Liver (tissue), 8 donors: ENCODE measurements at regions not wholly inside any gene's neighbourhood (a gene's known extent, or its start where the extent isn't known, plus 50 kb on each side); places are given as distances from the start of the nearest gene placed in this dataset.

Source experiments
- DNase-seq: peaks from one replicate; pipeline ENCODE4 v3.0.0-alpha.2; 2017; ENCODE audit warnings: low spot score
- H3K27ac ChIP-seq, 2 donors: one replicate each; pipeline ENCODE4 v1.7.0; 2013; ENCODE audit warnings: inconsistent platforms in 2 of 2, low read length in 2 of 2, control low read depth in 1 of 2, low read depth in 1 of 2, mild to moderate bottlenecking in 1 of 2
- H3K27me3 ChIP-seq, 4 donors: one replicate each; pipeline versions ENCODE4 v1.6.1 to v1.7.0; 2013; ENCODE audit warnings: low read length in 3 of 4, inconsistent platforms in 1 of 4, mild to moderate bottlenecking in 1 of 4, moderate library complexity in 1 of 4; ENCODE audit not compliant: control insufficient read depth in 4 of 4, insufficient read depth in 4 of 4
- H3K36me3 ChIP-seq, 4 donors: one replicate each; pipeline versions ENCODE4 v1.6.1 to v1.7.0; 2013; ENCODE audit warnings: low read length in 3 of 4, mild to moderate bottlenecking in 3 of 4, low read depth in 1 of 4, moderate library complexity in 1 of 4; ENCODE audit not compliant: control insufficient read depth in 4 of 4, insufficient read depth in 3 of 4
- H3K4me1 ChIP-seq, 4 donors: one replicate each; pipeline versions ENCODE4 v1.6.1 to v1.7.0; 2013; ENCODE audit warnings: low read length in 3 of 4, mild to moderate bottlenecking in 3 of 4, moderate library complexity in 1 of 4; ENCODE audit not compliant: control insufficient read depth in 4 of 4, insufficient read depth in 4 of 4
- H3K4me3 ChIP-seq, 3 donors: one replicate each; pipeline versions ENCODE4 v1.6.1 to v1.7.0; 2013; ENCODE audit warnings: low read length in 3 of 3, control low read depth in 1 of 3, low read depth in 1 of 3, mild to moderate bottlenecking in 1 of 3
- H3K9ac ChIP-seq, 2 donors: one replicate each; pipeline ENCODE4 v1.7.0; 2013; ENCODE audit warnings: low read length in 2 of 2, mild to moderate bottlenecking in 2 of 2, moderate library complexity in 2 of 2, control low read depth in 1 of 2, low read depth in 1 of 2
- H3K9me3 ChIP-seq, 4 donors: one replicate each; pipeline versions ENCODE4 v1.6.1 to v1.7.0; 2013; ENCODE audit warnings: low read length in 3 of 4; ENCODE audit not compliant: control insufficient read depth in 4 of 4
- EGR1 ChIP-seq, 2 donors: IDR thresholded peaks; 2 replicates each; pipeline ENCODE4 v1.6.1; 2016 to 2018; ENCODE audit warnings: antibody characterized with exemption in 2 of 2, low read depth in 2 of 2
- FOXA1 ChIP-seq: IDR thresholded peaks from 2 replicates; pipeline ENCODE4 v1.6.1; 2016; ENCODE audit warnings: antibody characterized with exemption
- FOXA2 ChIP-seq: IDR thresholded peaks from 2 replicates; pipeline ENCODE4 v1.6.1; 2016; ENCODE audit warnings: antibody characterized with exemption
- GABPA ChIP-seq, 2 donors: IDR thresholded peaks in 1 of 2; conservative IDR thresholded peaks in 1 of 2; 2 replicates each; pipeline ENCODE4 v1.6.1; 2016; ENCODE audit warnings: antibody characterized with exemption in 2 of 2, mild to moderate bottlenecking in 1 of 2, moderate library complexity in 1 of 2
- HNF4A ChIP-seq, 2 donors: conservative IDR thresholded peaks; 2 replicates each; pipeline ENCODE4 v1.6.1; 2016; ENCODE audit warnings: antibody characterized with exemption in 2 of 2, mild to moderate bottlenecking in 2 of 2
- HNF4G ChIP-seq: IDR thresholded peaks from 2 replicates; pipeline ENCODE4 v1.6.1; 2016; ENCODE audit warnings: antibody characterized with exemption
- JUND ChIP-seq, 2 donors: IDR thresholded peaks; 2 replicates each; pipeline ENCODE4 v1.6.1; 2016; ENCODE audit warnings: antibody characterized with exemption in 2 of 2
- NR2F2 ChIP-seq: IDR thresholded peaks from 2 replicates; pipeline ENCODE4 v1.6.1; 2016; ENCODE audit warnings: antibody characterized with exemption
- RAD21 ChIP-seq, 2 donors: IDR thresholded peaks; 2 replicates each; pipeline ENCODE4 v1.6.1; 2016; ENCODE audit warnings: antibody characterized with exemption in 2 of 2, mild to moderate bottlenecking in 2 of 2
- REST ChIP-seq: IDR thresholded peaks from 2 replicates; pipeline ENCODE4 v1.6.1; 2016; ENCODE audit warnings: antibody characterized with exemption, mild to moderate bottlenecking
- RXRA ChIP-seq, 2 donors: IDR thresholded peaks; 2 replicates each; pipeline ENCODE4 v1.6.1; 2017 to 2018; ENCODE audit warnings: antibody characterized with exemption in 2 of 2, mild to moderate bottlenecking in 1 of 2
- SP1 ChIP-seq: IDR thresholded peaks from 2 replicates; pipeline ENCODE4 v1.6.1; 2018; ENCODE audit warnings: antibody characterized with exemption, mild to moderate bottlenecking
- TAF1 ChIP-seq: conservative IDR thresholded peaks from 2 replicates; pipeline ENCODE4 v1.6.1; 2016; ENCODE audit warnings: antibody characterized with exemption, mild to moderate bottlenecking
- YY1 ChIP-seq: IDR thresholded peaks from 2 replicates; pipeline ENCODE4 v1.6.1; 2016; ENCODE audit warnings: antibody characterized with exemption, mild to moderate bottlenecking
- WGBS: extraction: QIAGEN DNeasy Blood & Tissue Kit; methylation state at CpG from one replicate; pipeline ENCODE4 v1.1.7; 2013; 5-methylcytosine and 5-hydroxymethylcytosine counted together
- TF ChIP-seq, protein P1 (sequence below): fragments of 150-350 bp; IDR thresholded peaks from 2 replicates; pipeline ENCODE4 v1.5.1; 2017; ENCODE audit warnings: improper control_type of control experiment, low read depth, low read length; ENCODE audit not compliant: missing input control
- TF ChIP-seq, protein P2 (sequence below): IDR thresholded peaks from 2 replicates; pipeline ENCODE4 v1.6.1; 2016; ENCODE audit warnings: antibody characterized with exemption
- TF ChIP-seq, protein P3 (sequence below): IDR thresholded peaks from 2 replicates; pipeline ENCODE4 v1.6.1; 2016; ENCODE audit warnings: antibody characterized with exemption
- TF ChIP-seq, protein P4 (sequence below): IDR thresholded peaks from 2 replicates; pipeline ENCODE4 v1.6.1; 2016; ENCODE audit warnings: antibody characterized with exemption
- donor health status: healthy.
- donor health status: healthy.
- donor health status: healthy.
- donor health status: healthy.
- donor health status: healthy.

DNA sequence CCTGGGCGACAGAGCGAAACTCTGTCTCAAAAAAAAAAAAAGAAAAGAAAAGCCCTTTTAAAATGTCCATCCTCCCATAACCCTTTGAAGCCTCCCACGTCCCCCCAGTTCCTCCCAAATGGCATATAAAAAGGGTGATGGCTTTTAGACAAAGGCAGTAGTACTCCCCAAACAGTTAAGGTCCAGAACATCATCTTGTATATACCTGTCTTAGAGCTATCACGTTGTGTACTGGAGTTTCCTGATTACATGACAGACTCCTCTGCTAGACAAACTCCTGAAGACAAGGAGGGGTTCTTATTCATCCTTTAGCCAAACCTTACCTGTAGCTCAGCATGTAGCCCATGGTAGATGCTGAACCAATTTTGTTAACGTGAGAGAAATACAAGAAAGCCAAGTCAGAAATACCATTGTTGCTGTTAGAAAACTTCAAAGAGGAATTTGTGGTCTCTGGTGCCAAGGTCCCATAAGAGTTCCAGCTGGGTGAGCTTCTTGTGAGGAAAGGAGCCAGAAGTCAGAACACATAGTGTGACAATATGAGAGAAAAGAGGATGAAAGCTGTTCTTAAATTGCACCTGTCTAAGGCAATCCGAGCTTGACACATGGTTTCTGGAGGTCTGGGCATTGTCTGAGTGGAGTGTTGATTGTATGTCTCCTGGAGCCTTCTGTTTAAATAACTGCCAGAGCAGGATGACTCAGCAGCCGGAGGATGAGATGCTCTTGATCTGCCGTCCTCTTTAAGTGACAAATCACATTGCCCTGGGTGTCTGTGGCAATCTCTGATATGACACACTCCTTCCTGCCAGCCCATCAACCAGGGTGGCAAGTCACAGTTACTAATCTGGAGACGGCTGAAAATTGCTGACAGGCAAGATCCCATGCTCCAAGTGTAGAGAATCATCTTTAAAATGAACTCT lies 69.1 kb downstream of the ARRDC3 start (continued):
- peak in 1 of 2 donors; percentile 31 for TF ChIP-seq GABPA (IDR thresholded peaks at IDR 0.05 in 1 of 2, conservative IDR thresholded peaks at IDR 0.05 in 1 of 2)
- TF ChIP-seq HNF4A (conservative IDR thresholded peaks at IDR 0.05), result peak in 1 of 2 donors; percentile 45
- TF ChIP-seq, protein P1, sequence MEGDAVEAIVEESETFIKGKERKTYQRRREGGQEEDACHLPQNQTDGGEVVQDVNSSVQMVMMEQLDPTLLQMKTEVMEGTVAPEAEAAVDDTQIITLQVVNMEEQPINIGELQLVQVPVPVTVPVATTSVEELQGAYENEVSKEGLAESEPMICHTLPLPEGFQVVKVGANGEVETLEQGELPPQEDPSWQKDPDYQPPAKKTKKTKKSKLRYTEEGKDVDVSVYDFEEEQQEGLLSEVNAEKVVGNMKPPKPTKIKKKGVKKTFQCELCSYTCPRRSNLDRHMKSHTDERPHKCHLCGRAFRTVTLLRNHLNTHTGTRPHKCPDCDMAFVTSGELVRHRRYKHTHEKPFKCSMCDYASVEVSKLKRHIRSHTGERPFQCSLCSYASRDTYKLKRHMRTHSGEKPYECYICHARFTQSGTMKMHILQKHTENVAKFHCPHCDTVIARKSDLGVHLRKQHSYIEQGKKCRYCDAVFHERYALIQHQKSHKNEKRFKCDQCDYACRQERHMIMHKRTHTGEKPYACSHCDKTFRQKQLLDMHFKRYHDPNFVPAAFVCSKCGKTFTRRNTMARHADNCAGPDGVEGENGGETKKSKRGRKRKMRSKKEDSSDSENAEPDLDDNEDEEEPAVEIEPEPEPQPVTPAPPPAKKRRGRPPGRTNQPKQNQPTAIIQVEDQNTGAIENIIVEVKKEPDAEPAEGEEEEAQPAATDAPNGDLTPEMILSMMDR, result no peak
- no peak for TF ChIP-seq SP1
- TF ChIP-seq FOXA1, result peak; percentile 40
- peak in 1 of 2 donors; percentile 18 for TF ChIP-seq RAD21 (IDR thresholded peaks at IDR 0.05)
- peak; percentile 55 to 89 for TF ChIP-seq JUND (IDR thresholded peaks at IDR 0.05)

- TF ChIP-seq HNF4G (no peak), EGR1 (IDR thresholded peaks at IDR 0.05; ENCODE audit: low read depth in 2 of 2) (no peak), RAD21 (IDR thresholded peaks at IDR 0.05) (no peak), GABPA (IDR thresholded peaks at IDR 0.05 in 1 of 2, conservative IDR thresholded peaks at IDR 0.05 in 1 of 2) (no peak), TAF1 (no peak), HNF4A (conservative IDR thresholded peaks at IDR 0.05) (no peak), RXRA (IDR thresholded peaks at IDR 0.05) (no peak), SP1 (no peak), FOXA1 (no peak), JUND (IDR thresholded peaks at IDR 0.05) (no peak), YY1 (no peak), FOXA2 (no peak), REST (no peak), NR2F2 (no peak)
- TF ChIP-seq, protein P2, sequence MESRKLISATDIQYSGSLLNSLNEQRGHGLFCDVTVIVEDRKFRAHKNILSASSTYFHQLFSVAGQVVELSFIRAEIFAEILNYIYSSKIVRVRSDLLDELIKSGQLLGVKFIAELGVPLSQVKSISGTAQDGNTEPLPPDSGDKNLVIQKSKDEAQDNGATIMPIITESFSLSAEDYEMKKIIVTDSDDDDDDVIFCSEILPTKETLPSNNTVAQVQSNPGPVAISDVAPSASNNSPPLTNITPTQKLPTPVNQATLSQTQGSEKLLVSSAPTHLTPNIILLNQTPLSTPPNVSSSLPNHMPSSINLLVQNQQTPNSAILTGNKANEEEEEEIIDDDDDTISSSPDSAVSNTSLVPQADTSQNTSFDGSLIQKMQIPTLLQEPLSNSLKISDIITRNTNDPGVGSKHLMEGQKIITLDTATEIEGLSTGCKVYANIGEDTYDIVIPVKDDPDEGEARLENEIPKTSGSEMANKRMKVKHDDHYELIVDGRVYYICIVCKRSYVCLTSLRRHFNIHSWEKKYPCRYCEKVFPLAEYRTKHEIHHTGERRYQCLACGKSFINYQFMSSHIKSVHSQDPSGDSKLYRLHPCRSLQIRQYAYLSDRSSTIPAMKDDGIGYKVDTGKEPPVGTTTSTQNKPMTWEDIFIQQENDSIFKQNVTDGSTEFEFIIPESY, result no peak
- TF ChIP-seq, protein P3, sequence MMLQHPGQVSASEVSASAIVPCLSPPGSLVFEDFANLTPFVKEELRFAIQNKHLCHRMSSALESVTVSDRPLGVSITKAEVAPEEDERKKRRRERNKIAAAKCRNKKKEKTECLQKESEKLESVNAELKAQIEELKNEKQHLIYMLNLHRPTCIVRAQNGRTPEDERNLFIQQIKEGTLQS, result no peak
- TF ChIP-seq, protein P1, result no peak
- TF ChIP-seq, protein P4, sequence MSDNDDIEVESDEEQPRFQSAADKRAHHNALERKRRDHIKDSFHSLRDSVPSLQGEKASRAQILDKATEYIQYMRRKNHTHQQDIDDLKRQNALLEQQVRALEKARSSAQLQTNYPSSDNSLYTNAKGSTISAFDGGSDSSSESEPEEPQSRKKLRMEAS, result no peak
- DNase-seq, result no peak
- 58% methylated on average over 1 of the region's 1 CpG for WGBS
- H3K4me3 ChIP-seq, result no peak overlapping the region
- no peaks in the 10 kb centered on the region for H3K4me1 ChIP-seq
- H3K9ac ChIP-seq, result no peak overlapping the region
- peak overlapping the region; percentile 28 to 69 for H3K27ac ChIP-seq
- H3K27me3 ChIP-seq, result no peaks in the 10 kb centered on the region
- no peaks in the 10 kb centered on the region for H3K36me3 ChIP-seq
- no peaks in the 10 kb centered on the region for H3K9me3 ChIP-seq
Observed at GRCh38 chr5:91312698-91313097, 70.4 kb downstream of the ARRDC3 start.
